ENCODE measurements at regions not wholly inside any gene's neighbourhood (a gene's known extent, or its start where the extent isn't known, plus 50 kb on each side); places are given as distances from the start of the nearest gene placed in this dataset.

DNA sequence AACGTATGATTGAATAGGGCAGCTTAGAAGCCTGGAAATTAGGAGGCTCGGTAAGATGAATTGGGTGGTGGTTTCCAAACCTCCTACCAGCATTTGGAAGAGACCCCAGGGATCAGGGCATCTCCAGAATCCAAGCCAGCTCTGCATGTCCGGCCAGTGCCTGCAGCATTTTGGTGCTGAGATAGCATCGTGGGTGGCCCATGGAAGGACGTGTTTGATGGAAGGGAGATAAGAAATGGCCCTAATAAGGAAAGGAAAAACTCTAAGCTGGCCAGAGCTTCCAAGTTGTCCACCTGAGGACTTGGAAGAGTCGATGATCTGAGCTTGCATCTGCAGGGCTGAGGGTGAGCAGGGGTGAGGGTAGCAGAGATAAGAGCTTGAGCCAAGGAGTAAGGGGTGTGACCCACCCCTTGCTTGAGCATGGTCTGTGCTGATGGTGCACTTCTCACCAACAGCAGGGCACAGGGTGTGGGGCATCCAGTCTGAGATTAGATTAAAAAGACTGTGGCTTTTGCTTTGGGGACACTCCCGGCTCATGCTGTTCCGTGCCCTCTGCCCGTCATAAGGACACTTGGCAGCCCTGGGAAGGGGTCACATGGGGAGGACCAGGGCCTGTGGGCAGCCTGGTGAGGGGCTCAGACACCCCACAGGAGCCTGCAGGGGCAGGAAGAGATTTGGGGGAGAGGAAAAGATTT is 213.2 kb downstream of the ERMARD start:
- in situ Hi-C loops (cut with MboI) = no loop called here
- no peaks in the 10 kb centered on the region for H3K9me2 ChIP-seq (ENCODE audit: insufficient read depth)
- H3K4me1 ChIP-seq (ENCODE audit: insufficient read depth) = no peaks in the 10 kb centered on the region
- H3F3A ChIP-seq (ENCODE audit: insufficient read depth) = no peaks in the 10 kb centered on the region
- H4K20me1 ChIP-seq (ENCODE audit: insufficient read depth) = no peaks in the 10 kb centered on the region
- TF ChIP-seq EZH2phosphoT487 (IDR thresholded peaks at IDR 0.05; ENCODE audit: insufficient read depth, low read depth) (no peak), EZH2 (IDR thresholded peaks at IDR 0.05; ENCODE audit: insufficient read depth, poor library complexity, severe bottlenecking) (no peak)
- H3K27ac ChIP-seq = no peak overlapping the region
- no peak for DNase-seq
- 70 to 73% methylated on average over 9 of the region's 9 CpGs for WGBS, 2 experiments (ENCODE audit: low coverage in 1 of 2, low lambda C conversion rate in 2 of 2, missing lambda C conversion rate in 2 of 2)
- no peak overlapping the region for H3K9ac ChIP-seq
- H3K27me3 ChIP-seq (replicated peaks; ENCODE audit: insufficient read depth) = peaks cover 17% of the 10 kb centered on the region
- H3K4me3 ChIP-seq = no peak overlapping the region
- H3K36me3 ChIP-seq (ENCODE audit: low read depth) = no peaks in the 10 kb centered on the region
- no peaks in the 10 kb centered on the region for H3K9me3 ChIP-seq (ENCODE audit: low read depth)
- H3K4me2 ChIP-seq (ENCODE audit: unreplicated experiment) = no peak overlapping the region
- H3K79me2 ChIP-seq (ENCODE audit: insufficient read depth) = no peaks in the 10 kb centered on the region
- no peak overlapping the region for H2AFZ ChIP-seq

DNA sequence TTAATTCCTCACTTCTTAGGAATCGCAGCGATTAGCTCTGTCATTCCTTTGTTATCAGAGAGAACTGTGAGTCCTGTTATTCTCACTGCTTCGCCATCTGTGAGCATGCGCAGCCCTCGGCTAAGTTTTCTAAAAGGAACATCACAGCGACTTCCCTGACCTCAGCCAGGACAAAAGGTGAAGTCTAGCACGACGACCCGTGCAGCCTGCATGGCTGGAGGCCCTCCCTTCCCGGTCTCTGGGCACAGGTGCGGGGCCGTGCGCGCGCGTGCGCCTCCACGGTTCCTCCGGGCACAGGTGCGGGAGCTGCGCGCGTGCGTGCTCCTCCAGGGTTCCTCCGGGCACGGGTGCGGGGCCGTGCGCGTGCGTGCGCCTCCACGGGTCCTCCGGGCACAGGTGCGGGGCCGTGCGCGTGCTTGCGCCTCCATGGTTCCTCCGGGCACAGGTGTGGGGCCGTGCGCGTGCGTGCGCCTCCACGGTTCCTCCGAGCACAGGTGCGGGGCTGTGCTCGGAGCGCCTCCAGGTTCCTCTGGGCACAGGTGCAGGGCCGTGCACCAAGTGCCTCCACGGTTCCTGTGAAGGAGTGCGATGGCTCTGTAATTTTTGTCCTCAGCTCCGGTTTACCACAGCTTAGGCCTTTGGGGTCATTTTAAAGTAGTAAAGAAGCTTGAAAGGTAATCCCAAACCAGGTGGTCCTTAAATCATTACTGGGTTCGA is 212.3 kb downstream of the ERMARD start:
- WGBS, 2 experiments (ENCODE audit: low coverage in 1 of 2, low lambda C conversion rate in 2 of 2, missing lambda C conversion rate in 2 of 2) = 91 to 94% methylated on average over 22 to 55 of the region's 55 CpGs
- Histone ChIP-seq H3K27me3 (replicated peaks; ENCODE audit: insufficient read depth) (peaks cover 21% of the 10 kb centered on the region), H2AFZ (no peak overlapping the region), H3F3A (ENCODE audit: insufficient read depth) (no peaks in the 10 kb centered on the region), H3K4me3 (no peak overlapping the region), H3K79me2 (ENCODE audit: insufficient read depth) (no peaks in the 10 kb centered on the region), H4K20me1 (ENCODE audit: insufficient read depth) (no peaks in the 10 kb centered on the region), H3K9me3 (ENCODE audit: low read depth) (no peaks in the 10 kb centered on the region), H3K36me3 (ENCODE audit: low read depth) (no peaks in the 10 kb centered on the region), H3K4me1 (ENCODE audit: insufficient read depth) (no peaks in the 10 kb centered on the region), H3K4me2 (ENCODE audit: unreplicated experiment) (no peak overlapping the region), H3K9me2 (ENCODE audit: insufficient read depth) (no peaks in the 10 kb centered on the region), H3K9ac (no peak overlapping the region), H3K27ac (no peak overlapping the region)
- in situ Hi-C loops (cut with MboI) = no loop called here
- no peak for DNase-seq
- no peak for TF ChIP-seq EZH2phosphoT487 (IDR thresholded peaks at IDR 0.05; ENCODE audit: insufficient read depth, low read depth)
- TF ChIP-seq EZH2 (IDR thresholded peaks at IDR 0.05; ENCODE audit: insufficient read depth, poor library complexity, severe bottlenecking) = no peak

DNA sequence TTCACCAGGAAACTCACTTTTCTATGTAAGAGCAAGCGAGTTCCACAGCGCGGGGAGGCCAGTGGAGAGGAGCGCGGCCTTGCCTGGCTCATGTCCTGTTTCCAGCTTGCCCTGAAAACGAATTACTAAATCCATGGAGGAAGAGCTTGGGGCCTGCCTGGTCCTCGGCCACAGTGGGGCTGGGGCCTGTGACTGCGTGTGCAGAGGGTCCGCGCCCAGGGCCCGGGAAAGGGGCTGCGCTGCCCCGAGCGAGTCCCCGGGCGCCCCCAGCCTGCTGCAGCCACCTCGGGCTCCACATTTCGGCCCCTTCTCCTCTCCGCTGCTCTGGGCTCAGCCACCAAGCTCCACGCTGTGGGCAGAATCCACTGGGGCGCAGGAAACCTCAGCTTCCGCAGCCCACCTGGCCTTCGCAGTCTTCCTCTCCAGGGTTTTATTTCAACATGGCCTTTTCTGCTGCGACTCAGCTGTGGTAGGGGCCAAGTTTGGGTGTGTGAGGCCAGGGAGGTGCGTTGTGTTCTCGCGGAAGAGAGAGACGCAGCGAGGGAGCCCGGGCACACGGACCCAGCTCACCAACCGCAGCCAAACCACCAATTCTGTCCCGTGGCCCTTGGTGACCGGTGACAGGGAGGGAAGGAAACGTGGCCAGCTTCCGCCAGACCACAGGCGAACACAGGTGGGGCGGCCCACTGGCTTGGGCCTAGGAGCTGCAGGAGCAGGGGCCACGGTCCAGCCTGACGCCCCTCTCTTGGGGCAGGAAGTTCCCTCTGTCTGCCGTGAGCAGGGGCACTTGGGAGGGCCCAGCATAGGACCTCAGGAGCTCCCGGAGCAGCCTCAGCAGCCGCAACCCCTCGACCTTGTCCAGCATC is 211.4 kb downstream of the ERMARD start:
- H3K79me2 ChIP-seq (ENCODE audit: insufficient read depth) = no peaks in the 10 kb centered on the region
- H2AFZ ChIP-seq = no peak overlapping the region
- DNase-seq = no peak
- no peak overlapping the region for H3K4me3 ChIP-seq
- no peaks in the 10 kb centered on the region for H3K9me2 ChIP-seq (ENCODE audit: insufficient read depth)
- peaks cover 25% of the 10 kb centered on the region for H3K27me3 ChIP-seq (replicated peaks; ENCODE audit: insufficient read depth)
- in situ Hi-C loops (cut with MboI) = no loop called here
- no peaks in the 10 kb centered on the region for H3K9me3 ChIP-seq (ENCODE audit: low read depth)
- no peak overlapping the region for H3K27ac ChIP-seq
- H3K4me1 ChIP-seq (ENCODE audit: insufficient read depth) = no peaks in the 10 kb centered on the region
- WGBS, 2 experiments (ENCODE audit: low coverage in 1 of 2, low lambda C conversion rate in 2 of 2, missing lambda C conversion rate in 2 of 2) = 86 to 89% methylated on average over 44 of the region's 44 CpGs
- no peak for TF ChIP-seq EZH2 (IDR thresholded peaks at IDR 0.05; ENCODE audit: insufficient read depth, poor library complexity, severe bottlenecking)
- no peak for TF ChIP-seq EZH2phosphoT487 (IDR thresholded peaks at IDR 0.05; ENCODE audit: insufficient read depth, low read depth)
- H4K20me1 ChIP-seq (ENCODE audit: insufficient read depth) = no peaks in the 10 kb centered on the region
- no peaks in the 10 kb centered on the region for H3F3A ChIP-seq (ENCODE audit: insufficient read depth)
- no peak overlapping the region for H3K9ac ChIP-seq
- H3K36me3 ChIP-seq (ENCODE audit: low read depth) = no peaks in the 10 kb centered on the region
- H3K4me2 ChIP-seq (ENCODE audit: unreplicated experiment) = no peak overlapping the region

DNA sequence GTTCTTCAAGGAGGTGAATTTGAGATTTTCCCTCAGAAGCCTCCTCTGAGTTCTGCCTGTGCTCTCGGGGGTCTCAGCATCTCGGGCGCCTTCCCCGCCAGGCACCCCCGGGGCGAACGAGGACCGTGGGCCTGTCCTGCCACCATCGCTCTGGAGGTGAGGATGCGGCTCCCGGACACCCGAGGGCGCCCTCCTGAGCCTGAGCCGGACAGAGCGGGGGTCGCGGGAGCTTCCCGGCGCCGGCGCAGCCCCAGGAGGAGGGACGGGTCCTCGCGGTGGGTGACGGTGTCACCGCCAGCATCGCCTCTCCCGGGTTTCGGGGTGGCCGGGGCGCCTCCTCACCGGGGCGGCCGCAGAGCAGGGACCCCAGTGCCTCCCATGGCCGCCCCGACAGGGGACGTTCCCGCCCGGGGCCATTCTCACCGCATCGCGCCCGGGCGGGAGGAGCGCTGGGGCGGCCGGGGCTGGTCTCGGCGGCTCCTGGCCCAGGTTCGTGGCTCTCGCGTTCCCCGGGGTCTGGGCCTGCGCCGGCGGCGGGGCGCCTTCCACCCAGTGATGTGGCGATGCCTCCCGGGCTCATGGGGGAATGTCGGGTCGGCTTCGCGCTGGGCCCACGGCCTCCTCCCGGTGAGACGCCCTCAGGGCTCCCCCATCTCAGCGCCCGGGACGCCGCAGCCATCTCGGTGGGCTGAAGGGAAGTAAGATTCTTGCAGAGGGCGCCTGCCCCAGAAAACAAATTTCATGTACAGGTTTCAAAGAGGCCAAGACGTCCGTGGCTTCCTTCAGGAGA is 210.5 kb downstream of the ERMARD start:
- H3K9me3 ChIP-seq (ENCODE audit: low read depth) = no peaks in the 10 kb centered on the region
- 19 to 28% methylated on average over 39 to 58 of the region's 75 CpGs for WGBS, 2 experiments (ENCODE audit: low coverage in 1 of 2, low lambda C conversion rate in 2 of 2, missing lambda C conversion rate in 2 of 2)

More for the DNA sequence above, 210.5 kb downstream of the ERMARD start:
- DNase-seq = peak; percentile 20
- no peaks in the 10 kb centered on the region for H3K36me3 ChIP-seq (ENCODE audit: low read depth)
- no peak overlapping the region for H3K9ac ChIP-seq
- H3F3A ChIP-seq (ENCODE audit: insufficient read depth) = no peaks in the 10 kb centered on the region
- H3K4me2 ChIP-seq (ENCODE audit: unreplicated experiment) = no peak overlapping the region
- H3K9me2 ChIP-seq (ENCODE audit: insufficient read depth) = no peaks in the 10 kb centered on the region
- H3K4me1 ChIP-seq (ENCODE audit: insufficient read depth) = no peaks in the 10 kb centered on the region
- no peak overlapping the region for H3K4me3 ChIP-seq
- no peak overlapping the region for H2AFZ ChIP-seq
- no peak overlapping the region for H3K27ac ChIP-seq
- in situ Hi-C loops (cut with MboI) = no loop called here
- H3K27me3 ChIP-seq (replicated peaks; ENCODE audit: insufficient read depth) = peaks cover 25% of the 10 kb centered on the region
- no peak for TF ChIP-seq EZH2phosphoT487 (IDR thresholded peaks at IDR 0.05; ENCODE audit: insufficient read depth, low read depth)
- no peak for TF ChIP-seq EZH2 (IDR thresholded peaks at IDR 0.05; ENCODE audit: insufficient read depth, poor library complexity, severe bottlenecking)
- H3K79me2 ChIP-seq (ENCODE audit: insufficient read depth) = no peaks in the 10 kb centered on the region
- no peaks in the 10 kb centered on the region for H4K20me1 ChIP-seq (ENCODE audit: insufficient read depth)
